ENCODE measurements at regions not wholly inside any gene's neighbourhood (a gene's known extent, or its start where the extent isn't known, plus 50 kb on each side); places are given as distances from the start of the nearest gene placed in this dataset.

- no peaks in the 10 kb centered on the region for H3K79me2 ChIP-seq (ENCODE audit: insufficient read depth, low read length)
- no peak overlapping the region for H2AFZ ChIP-seq (ENCODE audit: low read depth, low read length)
- no peak overlapping the region for H3K27ac ChIP-seq (ENCODE audit: low read length)
- H4K20me1 ChIP-seq (ENCODE audit: insufficient read depth, low read length) = no peaks in the 10 kb centered on the region
- no peaks in the 10 kb centered on the region for H3K4me1 ChIP-seq (ENCODE audit: insufficient read depth, low read length)
- ATAC-seq (ENCODE audit: insufficient read depth, low read depth) = no peak
- TF ChIP-seq, protein P1, sequence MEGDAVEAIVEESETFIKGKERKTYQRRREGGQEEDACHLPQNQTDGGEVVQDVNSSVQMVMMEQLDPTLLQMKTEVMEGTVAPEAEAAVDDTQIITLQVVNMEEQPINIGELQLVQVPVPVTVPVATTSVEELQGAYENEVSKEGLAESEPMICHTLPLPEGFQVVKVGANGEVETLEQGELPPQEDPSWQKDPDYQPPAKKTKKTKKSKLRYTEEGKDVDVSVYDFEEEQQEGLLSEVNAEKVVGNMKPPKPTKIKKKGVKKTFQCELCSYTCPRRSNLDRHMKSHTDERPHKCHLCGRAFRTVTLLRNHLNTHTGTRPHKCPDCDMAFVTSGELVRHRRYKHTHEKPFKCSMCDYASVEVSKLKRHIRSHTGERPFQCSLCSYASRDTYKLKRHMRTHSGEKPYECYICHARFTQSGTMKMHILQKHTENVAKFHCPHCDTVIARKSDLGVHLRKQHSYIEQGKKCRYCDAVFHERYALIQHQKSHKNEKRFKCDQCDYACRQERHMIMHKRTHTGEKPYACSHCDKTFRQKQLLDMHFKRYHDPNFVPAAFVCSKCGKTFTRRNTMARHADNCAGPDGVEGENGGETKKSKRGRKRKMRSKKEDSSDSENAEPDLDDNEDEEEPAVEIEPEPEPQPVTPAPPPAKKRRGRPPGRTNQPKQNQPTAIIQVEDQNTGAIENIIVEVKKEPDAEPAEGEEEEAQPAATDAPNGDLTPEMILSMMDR (IDR thresholded peaks at IDR 0.05; ENCODE audit: borderline replicate concordance, extremely low read depth, low read length, poor library complexity, severe bottlenecking) = no peak
- TF ChIP-seq EZH2 (IDR thresholded peaks at IDR 0.05; ENCODE audit: borderline replicate concordance, low read depth, low read length, severe bottlenecking) = no peak
- no peaks in the 10 kb centered on the region for H3K9me3 ChIP-seq (ENCODE audit: insufficient read depth, low read length, severe bottlenecking)
- DNase-seq = no peak
- H3K9ac ChIP-seq (ENCODE audit: low read depth, low read length) = no peak overlapping the region
- no peak overlapping the region for H3K4me2 ChIP-seq (ENCODE audit: insufficient read depth, low read length)
- H3K27me3 ChIP-seq (ENCODE audit: insufficient read depth, low read length, poor library complexity) = no peaks in the 10 kb centered on the region
- no peak overlapping the region for H3K4me3 ChIP-seq (ENCODE audit: low read depth in 1 of 2, low read length in 2 of 2)
- H3K36me3 ChIP-seq (ENCODE audit: insufficient read depth, low read length) = no peaks in the 10 kb centered on the region
Measured at GRCh38 chr10:30185916-30186315, 126.5 kb upstream of the JCAD start.

DNA sequence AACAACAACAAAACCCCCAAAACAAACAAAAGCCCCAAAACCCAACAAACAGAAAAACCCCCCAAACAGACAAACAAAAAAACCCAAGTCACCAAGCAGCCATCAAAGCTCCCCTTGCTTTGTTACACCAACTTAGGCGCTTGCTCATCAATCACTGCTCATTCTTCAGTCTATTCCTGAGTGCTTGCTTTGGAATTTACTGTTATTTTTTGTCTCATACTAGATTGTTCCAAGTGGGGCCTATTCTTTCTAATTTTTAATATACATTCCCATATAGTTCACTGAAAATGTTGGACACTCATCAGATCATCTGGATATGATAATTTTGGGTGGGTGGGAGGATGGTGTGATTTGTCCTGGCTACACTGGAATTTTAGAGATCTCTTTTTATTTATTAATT is 126.0 kb upstream of the JCAD start:
- H3K4me3 ChIP-seq (ENCODE audit: low read depth in 1 of 2, low read length in 2 of 2) = no peak overlapping the region
- H3K4me2 ChIP-seq (ENCODE audit: insufficient read depth, low read length) = no peak overlapping the region
- H2AFZ ChIP-seq (ENCODE audit: low read depth, low read length) = no peak overlapping the region
- no peaks in the 10 kb centered on the region for H3K27me3 ChIP-seq (ENCODE audit: insufficient read depth, low read length, poor library complexity)
- H3K9me3 ChIP-seq (ENCODE audit: insufficient read depth, low read length, severe bottlenecking) = no peaks in the 10 kb centered on the region
- H3K27ac ChIP-seq (ENCODE audit: low read length) = no peak overlapping the region
- no peak for ATAC-seq (ENCODE audit: insufficient read depth, low read depth)
- DNase-seq = no peak
- no peaks in the 10 kb centered on the region for H4K20me1 ChIP-seq (ENCODE audit: insufficient read depth, low read length)
- no peaks in the 10 kb centered on the region for H3K4me1 ChIP-seq (ENCODE audit: insufficient read depth, low read length)
- H3K9ac ChIP-seq (ENCODE audit: low read depth, low read length) = no peak overlapping the region
- no peaks in the 10 kb centered on the region for H3K36me3 ChIP-seq (ENCODE audit: insufficient read depth, low read length)
- no peak for TF ChIP-seq EZH2 (IDR thresholded peaks at IDR 0.05; ENCODE audit: borderline replicate concordance, low read depth, low read length, severe bottlenecking)
- TF ChIP-seq, protein P1 (IDR thresholded peaks at IDR 0.05; ENCODE audit: borderline replicate concordance, extremely low read depth, low read length, poor library complexity, severe bottlenecking) = no peak
- no peaks in the 10 kb centered on the region for H3K79me2 ChIP-seq (ENCODE audit: insufficient read depth, low read length)

- H3K36me3 ChIP-seq (ENCODE audit: insufficient read depth, low read length) = no peaks in the 10 kb centered on the region
- no peak for DNase-seq
- H3K9ac ChIP-seq (ENCODE audit: low read depth, low read length) = no peak overlapping the region
- TF ChIP-seq, protein P1 (IDR thresholded peaks at IDR 0.05; ENCODE audit: borderline replicate concordance, extremely low read depth, low read length, poor library complexity, severe bottlenecking) = no peak
- no peak for TF ChIP-seq EZH2 (IDR thresholded peaks at IDR 0.05; ENCODE audit: borderline replicate concordance, low read depth, low read length, severe bottlenecking)
- no peaks in the 10 kb centered on the region for H4K20me1 ChIP-seq (ENCODE audit: insufficient read depth, low read length)
- H3K4me2 ChIP-seq (ENCODE audit: insufficient read depth, low read length) = no peak overlapping the region
- no peaks in the 10 kb centered on the region for H3K27me3 ChIP-seq (ENCODE audit: insufficient read depth, low read length, poor library complexity)
- H2AFZ ChIP-seq (ENCODE audit: low read depth, low read length) = no peak overlapping the region
- ATAC-seq (ENCODE audit: insufficient read depth, low read depth) = no peak
- H3K27ac ChIP-seq (ENCODE audit: low read length) = no peak overlapping the region
- no peaks in the 10 kb centered on the region for H3K4me1 ChIP-seq (ENCODE audit: insufficient read depth, low read length)
- H3K79me2 ChIP-seq (ENCODE audit: insufficient read depth, low read length) = no peaks in the 10 kb centered on the region
- no peaks in the 10 kb centered on the region for H3K9me3 ChIP-seq (ENCODE audit: insufficient read depth, low read length, severe bottlenecking)
- H3K4me3 ChIP-seq (ENCODE audit: low read depth in 1 of 2, low read length in 2 of 2) = no peak overlapping the region
Measured at GRCh38 chr10:30184397-30185033, 125.1 kb upstream of the JCAD start.

- Histone ChIP-seq H3K4me1 (ENCODE audit: insufficient read depth, low read length) (no peaks in the 10 kb centered on the region), H4K20me1 (ENCODE audit: insufficient read depth, low read length) (no peaks in the 10 kb centered on the region), H3K4me2 (ENCODE audit: insufficient read depth, low read length) (no peak overlapping the region), H3K4me3 (ENCODE audit: low read depth in 1 of 2, low read length in 2 of 2) (no peak overlapping the region), H3K27ac (ENCODE audit: low read length) (no peak overlapping the region), H3K27me3 (ENCODE audit: insufficient read depth, low read length, poor library complexity) (no peaks in the 10 kb centered on the region), H3K36me3 (ENCODE audit: insufficient read depth, low read length) (no peaks in the 10 kb centered on the region), H3K79me2 (ENCODE audit: insufficient read depth, low read length) (no peaks in the 10 kb centered on the region), H3K9me3 (ENCODE audit: insufficient read depth, low read length, severe bottlenecking) (no peaks in the 10 kb centered on the region), H3K9ac (ENCODE audit: low read depth, low read length) (no peak overlapping the region), H2AFZ (ENCODE audit: low read depth, low read length) (no peak overlapping the region)
- DNase-seq (no peak), ATAC-seq (ENCODE audit: insufficient read depth, low read depth) (no peak)
- TF ChIP-seq EZH2 (IDR thresholded peaks at IDR 0.05; ENCODE audit: borderline replicate concordance, low read depth, low read length, severe bottlenecking) = no peak
Measured at GRCh38 chr10:30183055-30183402, 123.6 kb upstream of the JCAD start.
